ENCODE measurements at regions not wholly inside any gene's neighbourhood (a gene's known extent, or its start where the extent isn't known, plus 50 kb on each side); places are given as distances from the start of the nearest gene placed in this dataset.

DNA sequence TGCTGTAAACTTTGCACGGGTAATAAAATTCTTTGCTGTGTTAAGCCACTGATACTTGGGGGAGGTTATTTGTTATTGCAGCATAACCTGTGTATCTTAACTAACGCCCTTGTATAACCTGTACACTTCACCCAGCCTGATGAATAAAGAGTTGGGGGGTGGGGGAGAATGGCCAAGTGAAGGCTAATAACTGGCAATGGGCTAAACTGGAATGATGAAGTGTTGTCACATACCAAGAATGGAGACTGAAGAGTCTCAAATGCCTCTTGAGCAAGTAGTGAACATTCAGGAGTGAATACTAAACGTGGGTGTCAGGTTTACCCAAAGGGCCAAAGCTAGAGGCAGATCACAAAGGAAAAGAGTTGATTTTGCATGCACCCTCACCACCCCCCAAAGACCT is 169.4 kb downstream of the C1orf94 start:
- TF ChIP-seq CTCF (IDR thresholded peaks at IDR 0.05) = no peak
- no peak for TF ChIP-seq POLR2A (IDR thresholded peaks at IDR 0.05)

Measured in thyroid gland (tissue), 4 donors.